ENCODE measurements at regions not wholly inside any gene's neighbourhood (a gene's known extent, or its start where the extent isn't known, plus 50 kb on each side); places are given as distances from the start of the nearest gene placed in this dataset.

- TF ChIP-seq AKNA (CRISPR knock-in tag; IDR thresholded peaks at IDR 0.05; ENCODE audit: borderline replicate concordance) = no peak
- TF ChIP-seq HNRNPLL (IDR thresholded peaks at IDR 0.05; ENCODE audit: low read depth, low read length, poor library complexity, severe bottlenecking) = no peak
- no peak for TF ChIP-seq FOXP4 (CRISPR knock-in tag; IDR thresholded peaks at IDR 0.05)
- TF ChIP-seq SIX1 (CRISPR knock-in tag; IDR thresholded peaks at IDR 0.05; ENCODE audit: borderline replicate concordance) = no peak
Measured at GRCh38 chr9:88742483-88742882, 207.5 kb downstream of the NXNL2 start (continued).

GRCh38 chr9:88742905-88743304 is 207.9 kb downstream of the NXNL2 start:
- no peaks in the 10 kb centered on the region for H3K79me2 ChIP-seq (ENCODE audit: insufficient read depth, low read length)
- H3K27ac ChIP-seq (ENCODE audit: extremely low read length, insufficient read depth, low read length) = no peak overlapping the region
- no peak overlapping the region for H3K4me2 ChIP-seq (ENCODE audit: low read depth, low read length)
- ATAC-seq = no peak
- in situ Hi-C loops (cut with HindIII; ENCODE audit: extremely low pct_ligation_motif_present, low pct_unique_long_range_greater_than_20kb) (no loop called here), intact Hi-C loops (cut with micrococcal nuclease; ENCODE audit: unreplicated experiment) (no loop called here)
- BruUV-seq (replicated peaks) = no TSS peak
- H3K9me3 ChIP-seq (ENCODE audit: low read length) = peaks cover 4% of the 10 kb centered on the region; the same call in 1 of the 2 replicates
- CTCF ChIA-PET (ENCODE audit: low intra/inter-chr PET ratio, low total read pairs) = interaction anchor here (3.0 kb wide), 1 partner anchor 82 kb away, joined by 32 read pairs; no protein-coding TSS in a partner anchor
- H3K4me3 ChIP-seq (replicated peaks in 1 of 3; ENCODE audit: insufficient read depth in 1 of 3, low read depth in 2 of 3, low read length in 3 of 3) = no peak overlapping the region
- peaks cover 3 to 18% of the 10 kb centered on the region in 2 experiments; a peak in 2 of 5 replicates for H3K27me3 ChIP-seq (ENCODE audit: control insufficient read depth in 1 of 2, insufficient read depth in 2 of 2, low read length in 2 of 2)
- FAIRE-seq = no peak
- WGBS (ENCODE audit: low lambda C conversion rate) = 59% methylated on average over 6 of the region's 6 CpGs
- POLR2A ChIA-PET = no interaction called here
- H3K36me3 ChIP-seq (replicated peaks in 1 of 2; ENCODE audit: control insufficient read depth in 1 of 2, insufficient read depth in 2 of 2, low read length in 2 of 2) = no peaks in the 10 kb centered on the region
- H2AFZ ChIP-seq (ENCODE audit: low read length) = no peak overlapping the region
- DNase-seq (ENCODE audit: low spot score) = no peak
- no peaks in the 10 kb centered on the region for H4K20me1 ChIP-seq (ENCODE audit: insufficient read depth, low read length)
- H3K9ac ChIP-seq (ENCODE audit: insufficient read depth, low read depth, low read length) = no peak overlapping the region
- no peaks in the 10 kb centered on the region for H3K4me1 ChIP-seq (ENCODE audit: insufficient read depth, low read length)
- no peak for TF ChIP-seq ZNF207 (IDR thresholded peaks at IDR 0.05; ENCODE audit: borderline replicate concordance)
- no peak for TF ChIP-seq GPBP1L1 (CRISPR knock-in tag; IDR thresholded peaks at IDR 0.05)
- TF ChIP-seq TOE1 (CRISPR knock-in tag; IDR thresholded peaks at IDR 0.05) = no peak
- no peak for TF ChIP-seq ZNF580 (CRISPR knock-in tag; IDR thresholded peaks at IDR 0.05; ENCODE audit: borderline replicate concordance, low read depth)
- TF ChIP-seq HBP1 (CRISPR knock-in tag; IDR thresholded peaks at IDR 0.05; ENCODE audit: low read depth) = no peak
- TF ChIP-seq NCOA2 (CRISPR knock-in tag; IDR thresholded peaks at IDR 0.05) = no peak
- no peak for TF ChIP-seq RXRB (CRISPR knock-in tag; IDR thresholded peaks at IDR 0.05; ENCODE audit: borderline replicate concordance)
